ENCODE measurements at regions not wholly inside any gene's neighbourhood (a gene's known extent, or its start where the extent isn't known, plus 50 kb on each side); places are given as distances from the start of the nearest gene placed in this dataset.
A peak's percentile ranks its signal among the peaks of the same experiment; 100 is the strongest.
"Not testable (repeated sequence)": the region's sequence is repeated elsewhere in the genome, so short reads cannot be mapped to it uniquely, and the experiment has no call there.

- DNase-seq (no peak), ATAC-seq (no peak)
These were observed 110.1 kb downstream of the NPTX2 start for GRCh38 chr7:98727146-98727709.

DNA sequence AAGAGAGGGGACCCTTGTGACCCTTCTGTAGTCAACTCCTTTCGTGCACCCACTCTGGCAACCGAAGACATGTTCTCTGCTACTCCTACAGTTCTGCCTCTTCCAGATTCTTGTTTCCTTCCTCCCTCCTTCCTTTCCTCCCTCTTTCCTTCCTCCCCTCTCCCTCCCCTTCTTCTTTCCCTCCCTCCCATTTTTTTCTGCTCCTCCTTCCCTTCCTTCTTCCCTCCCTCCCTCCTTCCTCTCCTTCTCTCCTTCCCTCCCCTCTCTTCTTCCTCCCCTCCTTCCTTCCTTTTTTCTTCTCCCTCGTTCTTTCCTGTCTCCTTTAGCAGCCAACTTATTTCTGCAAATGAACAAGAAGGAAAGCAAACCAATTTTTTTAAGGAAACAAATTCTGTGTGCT lies 111.5 kb downstream of the NPTX2 start:
- ATAC-seq (no peak), DNase-seq (no peak)

DNA sequence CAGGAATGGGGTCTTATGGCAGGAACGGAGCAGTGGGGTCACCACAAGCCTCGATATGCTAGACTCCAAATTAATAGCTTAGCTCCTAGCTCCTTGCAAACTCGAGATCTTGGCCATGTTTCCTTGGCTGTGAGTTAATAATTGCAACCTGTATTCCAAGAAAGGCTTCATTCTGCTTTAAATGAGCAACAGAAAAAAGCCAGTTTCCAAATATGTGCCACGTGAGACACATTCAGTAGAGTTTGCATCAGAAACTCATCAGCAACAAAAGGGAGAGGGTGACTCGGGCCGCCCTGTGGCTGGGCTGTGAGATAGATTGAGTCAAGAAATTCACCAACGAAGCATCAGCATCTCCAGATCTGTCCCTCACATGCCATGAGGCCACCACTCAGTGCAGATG lies 112.0 kb downstream of the NPTX2 start:
- ATAC-seq: no peak
- no peak for DNase-seq

GRCh38 chr7:98730326-98730725 lies 113.2 kb downstream of the NPTX2 start:
- ATAC-seq (no peak), DNase-seq (no peak)

DNA sequence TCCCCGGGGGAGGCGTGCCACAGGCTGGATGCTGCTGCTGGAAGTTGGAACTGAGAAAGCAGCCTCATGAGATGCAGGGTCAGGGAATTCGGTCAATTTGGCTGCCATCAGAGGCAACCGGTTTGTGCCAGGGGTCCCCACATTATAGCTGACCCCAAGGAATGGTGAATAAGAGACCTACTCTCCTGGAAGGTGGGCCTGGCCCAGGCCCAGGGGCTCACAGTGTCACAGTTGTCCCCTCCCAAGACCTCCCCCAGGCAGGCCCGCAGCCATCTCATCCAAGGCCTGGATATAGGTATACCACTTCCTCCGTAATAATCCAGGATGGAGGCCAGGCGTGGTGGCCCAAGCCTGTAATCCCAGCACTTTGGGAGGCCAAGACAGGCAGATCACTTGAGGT lies 114.6 kb downstream of the NPTX2 start:
- DNase-seq: no peak
- no peak for ATAC-seq

- DNase-seq (peak; percentile 71), ATAC-seq (peak; percentile 81)
These were observed 116.0 kb downstream of the NPTX2 start for GRCh38 chr7:98733036-98733435.

GRCh38 chr7:98735801-98736200 lies 118.7 kb downstream of the NPTX2 start:
- ATAC-seq: no peak

DNA sequence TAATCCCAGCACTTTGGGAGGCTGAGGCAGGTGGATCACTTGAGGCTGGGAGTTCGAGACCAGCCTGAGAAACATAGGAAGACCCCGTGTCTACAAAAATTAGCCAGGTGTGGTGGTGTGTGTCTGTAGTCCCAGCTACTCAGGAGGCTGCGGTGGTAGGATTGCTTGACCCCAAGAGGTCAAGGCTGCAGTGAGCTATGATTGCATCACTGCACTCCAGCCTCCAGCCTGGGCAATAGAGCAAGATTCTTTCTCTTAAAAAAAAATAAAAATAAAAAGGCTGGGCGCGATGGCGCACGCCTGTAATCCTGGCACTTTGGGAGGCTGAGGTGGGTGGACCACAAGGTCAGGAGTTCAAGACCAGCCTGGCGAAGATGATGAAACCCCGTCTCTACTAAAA lies 119.4 kb downstream of the NPTX2 start:
- DNase-seq, ATAC-seq: not testable (repeated sequence)

More at GRCh38 chr7:98735801-98736200, 118.7 kb downstream of the NPTX2 start:
- no peak for DNase-seq

DNA sequence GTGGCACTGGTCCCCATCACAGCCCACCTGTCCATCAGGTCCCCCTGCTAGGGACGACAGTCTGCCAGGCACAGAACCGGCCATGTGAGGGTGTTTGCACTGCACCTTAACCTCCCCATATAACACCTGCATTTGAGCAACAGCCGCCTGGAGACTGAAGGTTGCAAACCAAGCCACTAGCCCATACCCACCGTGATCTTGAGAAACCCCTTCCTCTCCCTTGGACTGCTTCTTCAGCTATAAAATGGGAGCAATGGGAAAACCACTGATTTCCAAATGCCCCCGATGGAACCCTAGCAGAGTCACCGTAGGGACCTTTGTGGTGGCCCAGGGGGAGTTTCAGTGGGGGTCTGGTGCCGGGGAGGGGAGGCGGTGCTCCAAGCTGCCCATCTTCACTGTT lies 120.1 kb downstream of the NPTX2 start:
- ATAC-seq (no peak), DNase-seq (no peak)

- no peak for ATAC-seq
- no peak for DNase-seq
These were observed 123.6 kb downstream of the NPTX2 start for GRCh38 chr7:98740643-98741042.

GRCh38 chr7:98745722-98746318 lies 124.0 kb downstream of the TMEM130 start:
- ATAC-seq: no peak
- DNase-seq: peak; percentile 81

DNA sequence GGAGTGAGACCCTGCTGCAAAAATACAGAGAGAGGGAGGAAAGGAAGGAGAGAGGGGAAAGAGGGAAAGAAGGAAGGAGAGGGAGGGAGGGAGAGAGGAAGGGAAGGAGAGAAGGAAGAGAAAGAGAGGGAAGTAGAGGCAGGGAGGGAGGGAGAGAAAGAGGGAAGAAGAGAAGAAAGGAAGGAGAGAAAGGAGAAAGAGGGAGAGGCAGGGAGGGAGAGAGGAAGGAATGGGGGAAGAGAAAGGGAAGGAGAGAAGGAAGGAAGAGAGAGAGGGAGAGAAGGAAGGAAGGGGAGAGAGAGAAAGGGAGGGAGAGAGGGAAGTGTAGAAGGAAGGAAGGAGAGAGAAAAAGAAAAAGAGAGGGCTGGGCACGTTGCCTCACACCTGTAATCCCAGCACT lies 121.7 kb downstream of the TMEM130 start:
- ATAC-seq (no peak), DNase-seq (no peak)

DNA sequence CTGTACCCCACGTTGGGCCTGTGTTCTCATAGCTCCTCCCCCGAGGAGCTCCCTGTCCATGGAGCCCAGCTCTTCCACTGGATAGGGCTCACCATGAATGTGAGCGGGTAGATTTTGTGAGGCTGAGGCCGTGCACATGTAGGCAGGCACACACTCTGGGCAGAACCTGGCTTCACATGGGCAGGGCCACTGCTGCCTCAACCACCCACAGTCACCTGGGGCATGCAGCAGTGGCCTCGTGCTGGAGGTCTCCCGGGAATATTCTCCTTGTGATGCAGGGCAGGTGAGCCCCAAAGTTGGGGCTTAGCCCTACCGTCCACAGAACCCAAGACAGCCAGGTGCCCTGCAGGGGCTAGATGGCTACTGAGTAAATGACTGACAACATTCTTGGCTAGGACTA lies 116.6 kb downstream of the TMEM130 start:
- ATAC-seq (no peak), DNase-seq (no peak)

DNA sequence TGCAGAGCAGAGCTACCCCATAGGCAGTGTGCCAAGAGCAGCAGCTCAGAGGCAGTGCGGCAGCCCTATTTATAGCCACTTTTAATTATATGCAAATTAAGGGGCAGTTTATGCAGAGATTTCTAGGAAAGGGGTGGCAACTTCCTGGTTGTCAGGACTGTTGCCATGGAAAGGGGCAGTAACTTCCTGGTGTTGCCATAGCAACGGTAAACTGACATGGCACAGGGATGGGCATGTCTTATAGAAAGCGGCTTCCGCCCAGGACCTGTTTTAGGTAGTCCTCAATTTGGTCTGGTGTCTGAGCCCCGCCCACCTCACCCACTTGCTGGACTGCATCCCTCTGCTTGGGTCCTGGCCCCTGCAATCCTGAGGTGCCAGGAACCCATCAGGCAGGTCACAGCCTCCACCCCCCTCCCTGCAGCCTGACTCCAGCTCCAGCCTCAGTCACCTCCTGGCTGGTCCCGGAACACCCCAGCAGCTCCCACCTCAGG lies 115.8 kb downstream of the TMEM130 start:
- ATAC-seq (no peak), DNase-seq (no peak)

- no peak for ATAC-seq
- DNase-seq: no peak
These were observed 114.5 kb downstream of the TMEM130 start for GRCh38 chr7:98755138-98755898.

GRCh38 chr7:98758157-98758556 lies 111.7 kb downstream of the TMEM130 start:
- DNase-seq (no peak), ATAC-seq (no peak)

DNA sequence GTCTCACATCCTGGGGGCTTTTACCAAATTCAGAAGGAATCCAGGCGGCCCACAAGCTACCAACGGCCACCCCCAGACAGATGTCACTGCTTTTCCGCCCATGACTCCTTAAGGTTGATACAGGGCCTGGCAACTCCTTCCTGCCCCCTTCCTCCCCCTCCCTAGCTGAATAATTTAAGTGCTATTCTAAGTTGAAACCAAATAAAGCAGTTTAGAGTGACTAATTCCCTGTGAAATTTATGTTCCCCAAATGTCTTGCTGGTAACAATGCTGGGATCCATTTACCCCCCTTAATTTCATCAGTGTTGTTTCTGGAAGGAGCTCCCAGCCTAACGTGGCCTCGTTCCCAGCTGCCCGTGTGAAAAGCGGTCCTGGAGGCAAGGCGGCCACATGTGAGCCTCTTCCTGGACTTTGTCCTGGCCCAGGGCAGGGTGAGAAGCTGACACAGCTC lies 109.6 kb downstream of the TMEM130 start:
- no peak for DNase-seq
- no peak for ATAC-seq

DNA sequence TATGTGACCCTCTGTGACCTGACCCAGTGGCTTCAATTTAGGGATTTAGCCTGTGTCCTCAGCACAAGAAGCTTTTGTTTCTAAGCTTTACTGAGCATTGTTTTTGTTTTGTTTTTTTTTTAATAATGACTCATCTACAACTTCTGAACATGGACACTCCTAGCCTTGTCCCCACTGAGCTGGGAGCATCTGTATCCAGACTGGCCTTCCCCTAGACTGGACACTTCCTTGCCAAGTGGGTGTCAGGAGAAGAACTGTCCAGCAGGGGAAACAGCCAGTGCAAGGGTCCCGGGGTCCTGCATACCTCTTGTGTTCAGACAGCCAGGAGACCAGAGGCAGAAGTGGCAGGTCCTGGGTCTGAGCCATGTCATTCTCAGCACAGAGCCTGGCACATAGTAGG lies 108.6 kb downstream of the TMEM130 start:
- ATAC-seq (no peak), DNase-seq (no peak)

- ATAC-seq: no peak
- no peak for DNase-seq
These were observed 107.2 kb downstream of the TMEM130 start for GRCh38 chr7:98762620-98763019.

DNA sequence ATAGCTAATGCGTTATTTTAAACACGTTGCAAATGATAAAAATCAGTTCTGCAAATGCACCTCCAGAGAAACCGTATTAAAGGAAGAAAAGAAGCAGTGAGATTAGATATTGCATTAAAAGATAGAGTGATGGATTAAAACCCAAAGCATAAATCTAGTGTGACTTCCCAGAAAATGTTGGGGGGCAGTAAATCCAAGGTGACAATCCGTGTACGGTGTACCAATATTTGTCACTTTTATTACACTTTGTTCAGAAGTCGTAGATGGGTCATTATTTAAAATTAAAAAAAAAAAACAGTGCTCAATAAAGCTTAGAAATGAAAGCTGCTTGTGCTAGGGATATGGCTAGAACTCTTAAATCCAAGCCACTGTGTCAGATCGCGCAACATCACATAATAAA lies 106.4 kb downstream of the TMEM130 start:
- DNase-seq (no peak), ATAC-seq (no peak)

DNA sequence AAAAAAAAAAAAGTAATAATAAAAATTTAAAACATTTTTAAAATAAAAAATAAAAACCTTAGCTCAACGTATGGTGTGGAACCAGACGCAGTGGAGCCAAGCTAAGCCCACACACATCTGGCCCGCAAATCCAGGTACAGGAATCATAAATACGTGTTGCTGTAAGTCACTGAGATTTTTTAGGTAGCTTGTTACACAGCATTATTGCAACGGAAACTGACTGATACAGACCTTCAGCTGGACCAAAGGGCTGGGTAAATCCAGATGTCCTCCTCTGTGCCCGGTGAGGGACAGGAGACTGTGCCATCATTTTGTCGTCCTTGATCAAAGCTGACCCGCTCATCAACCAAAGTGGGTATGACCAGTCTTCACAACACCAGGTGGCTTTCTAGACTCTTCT lies 104.9 kb downstream of the TMEM130 start:
- no peak for DNase-seq
- ATAC-seq: no peak

DNA sequence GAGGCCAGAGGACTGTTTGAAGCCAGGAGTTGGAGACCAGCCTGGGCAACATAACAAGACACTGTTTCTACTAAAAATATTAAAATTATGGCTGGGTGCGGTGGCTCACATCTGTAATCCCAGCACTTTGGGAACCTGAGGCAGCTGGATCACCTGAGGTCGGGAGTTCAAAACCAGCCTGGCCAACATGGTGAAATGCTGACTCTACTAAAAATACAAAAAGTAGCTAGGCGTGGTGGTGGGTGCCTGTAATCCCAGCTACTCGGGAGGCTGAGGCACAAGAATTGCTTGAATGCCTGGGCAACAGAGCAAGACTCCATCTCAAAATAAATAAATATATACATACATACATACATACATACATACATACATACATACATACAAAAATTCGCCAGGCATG lies 99.7 kb downstream of the TMEM130 start:
- not testable (repeated sequence) for DNase-seq, ATAC-seq

DNA sequence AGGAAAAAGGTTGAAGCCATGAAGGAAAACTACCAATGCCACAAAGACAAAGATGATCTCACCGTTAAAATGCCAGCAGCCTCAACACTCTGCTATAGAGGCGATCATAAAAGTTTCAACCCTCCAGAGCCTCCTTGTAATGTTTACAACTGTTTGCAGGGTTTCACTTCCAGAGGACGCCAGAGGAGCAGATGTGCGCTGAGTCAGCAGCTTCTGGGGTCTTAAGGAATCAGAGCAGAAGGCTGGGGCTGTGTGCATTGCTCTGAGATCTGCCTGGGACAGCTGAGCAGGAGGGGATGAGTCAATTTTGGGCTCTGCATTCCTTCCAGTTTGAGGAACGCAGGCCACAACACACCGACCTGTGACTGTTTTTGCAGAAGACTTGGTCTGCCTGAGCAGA lies 98.3 kb downstream of the TMEM130 start:
- no peak for ATAC-seq

More for the DNA sequence above, 98.3 kb downstream of the TMEM130 start:
- no peak for DNase-seq
